PC-3 (cell line): ENCODE measurements at regions not wholly inside any gene's neighbourhood (a gene's known extent, or its start where the extent isn't known, plus 50 kb on each side); places are given as distances from the start of the nearest gene placed in this dataset.

ENCODE experiments used
- ATAC-seq: fragments of 200-7000 bp; cut with Tn5 transposase; 2 replicates; pipeline ENCODE4 v1.9.1; 2020; ENCODE audit warnings: mild to moderate bottlenecking, moderate library complexity
- BruUV-seq: library from RNA; stranded (reverse); fragments of 400-500 nt; replicated peaks from 2 replicates; lab custom pipeline; 2021; lab: Mats Ljungman, UMichigan
- CTCF ChIA-PET: fragments of 300-600 bp; sonication (Branson Sonifier 250); formaldehyde crosslinking; loops from one replicate; lab custom pipeline; 2022; ENCODE audit warnings: antibody characterized with exemption; lab: Charles Lee
- POLR2A ChIA-PET: fragments of 300-600 bp; sonication (Branson Sonifier 250); formaldehyde crosslinking; loops from one replicate; lab custom pipeline; 2022; ENCODE audit warnings: antibody characterized with exemption; ENCODE audit not compliant: unreplicated experiment; lab: Charles Lee
- DNase-seq: peaks from one replicate; pipeline ENCODE4 v3.0.0-alpha.2; 2015
- H2AFZ ChIP-seq: fragments of 300-600 bp; sonication (generic); 2 replicates; pipeline ENCODE4 v1.6.0; 2016; ENCODE audit warnings: antibody characterized with exemption, low read length
- H3F3A ChIP-seq: fragments of 300-600 bp; sonication (generic); one replicate; pipeline ENCODE4 v1.6.0; 2017; ENCODE audit warnings: antibody characterized with exemption, low read length, control low read depth, mild to moderate bottlenecking; ENCODE audit not compliant: unreplicated experiment
- H3K27ac ChIP-seq: fragments of 300-600 bp; sonication (generic); 2 replicates; pipeline ENCODE4 v1.5.1; 2016; ENCODE audit warnings: mild to moderate bottlenecking, low read length
- H3K27me3 ChIP-seq: fragments of 300-600 bp; sonication (generic); 2 replicates; pipeline ENCODE4 v1.6.1; 2016; ENCODE audit warnings: low read length, mixed read lengths
- H3K36me3 ChIP-seq: fragments of 300-600 bp; sonication (generic); 2 replicates; pipeline ENCODE4 v1.6.1; 2016; ENCODE audit warnings: low read depth, mixed run types, low read length, mixed read lengths
- H3K4me1 ChIP-seq: fragments of 300-600 bp; sonication (generic); 2 replicates; pipeline ENCODE4 v1.5.1; 2016; ENCODE audit warnings: low read length; ENCODE audit not compliant: insufficient read depth
- H3K4me2 ChIP-seq: fragments of 300-600 bp; sonication (generic); 2 replicates; pipeline ENCODE4 v1.6.0; 2016; ENCODE audit warnings: low read length
- H3K4me3 ChIP-seq: fragments of 300-600 bp; sonication (generic); 2 replicates; pipeline ENCODE4 v1.5.1; 2016; ENCODE audit warnings: mild to moderate bottlenecking, low read length, mixed read lengths
- H3K79me2 ChIP-seq: fragments of 300-600 bp; sonication (generic); 2 replicates; pipeline ENCODE4 v1.6.1; 2017; ENCODE audit warnings: low read length, mixed read lengths
- H3K9ac ChIP-seq: fragments of 300-600 bp; sonication (generic); 2 replicates; pipeline ENCODE4 v1.6.0; 2016; ENCODE audit warnings: mild to moderate bottlenecking, low read length
- H3K9me2 ChIP-seq: fragments of 300-600 bp; sonication (generic); replicated peaks from 2 replicates; pipeline ENCODE4 v1.6.1; 2016; ENCODE audit warnings: mixed run types, low read length, mixed read lengths
- H3K9me3 ChIP-seq: fragments of 300-600 bp; sonication (generic); 2 replicates; pipeline ENCODE4 v1.6.1; 2016; ENCODE audit warnings: low read length, mixed read lengths
- H4K20me1 ChIP-seq: fragments of 300-600 bp; sonication (generic); 2 replicates; pipeline ENCODE4 v1.6.1; 2016; ENCODE audit warnings: low read length, mixed read lengths
- CTCF ChIP-seq: fragments of 300-600 bp; sonication (generic); conservative IDR thresholded peaks from 2 replicates; pipeline ENCODE4 v1.5.1; 2017; ENCODE audit warnings: antibody characterized with exemption, low read depth, mild to moderate bottlenecking, low read length
- EZH2 ChIP-seq: fragments of 300-600 bp; sonication (generic); IDR thresholded peaks from one replicate; pipeline ENCODE4 v1.6.1; 2017; ENCODE audit warnings: antibody characterized with exemption, mild to moderate bottlenecking, low read length; ENCODE audit not compliant: unreplicated experiment
- EZH2phosphoT487 ChIP-seq: fragments of 300-600 bp; sonication (generic); IDR thresholded peaks from 2 replicates; pipeline ENCODE4 v1.6.1; 2018; ENCODE audit warnings: mild to moderate bottlenecking, antibody characterized with exemption, low read length, borderline replicate concordance
- intact Hi-C: fragments of 100-400 bp; cut with micrococcal nuclease; formaldehyde crosslinking; loops from 2 replicates; pipeline ENCODE4 v1.9.0; 2023

- ChIA-PET POLR2A (no interaction called here), CTCF (no interaction called here)
- Histone ChIP-seq H3K9ac (no peak overlapping the region), H4K20me1 (no peaks in the 10 kb centered on the region), H3K27me3 (no peaks in the 10 kb centered on the region), H3K9me2 (0 out of 2 replicates have a peak, but pooled peaks cover 3% of the 10 kb centered on the region), H3K4me1 (no peaks in the 10 kb centered on the region), H3K27ac (no peak overlapping the region), H3K4me3 (no peak overlapping the region), H3K9me3 (no peaks in the 10 kb centered on the region), H3K36me3 (no peaks in the 10 kb centered on the region), H2AFZ (no peak overlapping the region), H3K79me2 (no peaks in the 10 kb centered on the region), H3K4me2 (no peak overlapping the region), H3F3A (no peaks in the 10 kb centered on the region)
- ATAC-seq (no peak), DNase-seq (no peak)
- no peak for TF ChIP-seq EZH2phosphoT487
- TF ChIP-seq CTCF: no peak
- TF ChIP-seq EZH2: no peak
- no TSS peak for BruUV-seq
- intact Hi-C loops: no loop called here
These were observed 50.7 kb upstream of the TOX2 start for GRCh38 chr20:43863821-43864544.

GRCh38 chr20:43863330-43863729 lies 51.3 kb upstream of the TOX2 start:
- ATAC-seq (no peak), DNase-seq (no peak)
- no peak overlapping the region for H3K4me2 ChIP-seq
- H3K36me3 ChIP-seq: no peaks in the 10 kb centered on the region
- H3K9me3 ChIP-seq: no peaks in the 10 kb centered on the region
- ChIA-PET CTCF (no interaction called here), POLR2A (no interaction called here)
- H2AFZ ChIP-seq: no peak overlapping the region
- intact Hi-C loops: no loop called here
- BruUV-seq: no TSS peak
- H3K9ac ChIP-seq: no peak overlapping the region
- H3F3A ChIP-seq: no peaks in the 10 kb centered on the region
- no peaks in the 10 kb centered on the region for H3K4me1 ChIP-seq
- no peak overlapping the region for H3K27ac ChIP-seq
- TF ChIP-seq EZH2 (no peak), EZH2phosphoT487 (no peak), CTCF (no peak)
- no peak overlapping the region for H3K4me3 ChIP-seq
- H3K79me2 ChIP-seq: no peaks in the 10 kb centered on the region
- H4K20me1 ChIP-seq: no peaks in the 10 kb centered on the region
- 0 out of 2 replicates have a peak, but pooled peaks cover 3% of the 10 kb centered on the region for H3K9me2 ChIP-seq
- no peaks in the 10 kb centered on the region for H3K27me3 ChIP-seq

- no peak for DNase-seq
- 0 out of 2 replicates have a peak, but pooled peaks cover 3% of the 10 kb centered on the region for H3K9me2 ChIP-seq
- ATAC-seq: no peak
- H3K4me3 ChIP-seq: no peak overlapping the region
- H3K36me3 ChIP-seq: no peaks in the 10 kb centered on the region
- intact Hi-C loops: no loop called here
- no peaks in the 10 kb centered on the region for H3K27me3 ChIP-seq
- no peak overlapping the region for H3K9ac ChIP-seq
- H3K9me3 ChIP-seq: no peaks in the 10 kb centered on the region
- CTCF ChIA-PET: no interaction called here
- no peaks in the 10 kb centered on the region for H3F3A ChIP-seq
- H3K4me2 ChIP-seq: no peak overlapping the region
- H2AFZ ChIP-seq: no peak overlapping the region
- POLR2A ChIA-PET: no interaction called here
- H4K20me1 ChIP-seq: no peaks in the 10 kb centered on the region
- no peaks in the 10 kb centered on the region for H3K79me2 ChIP-seq
- no peaks in the 10 kb centered on the region for H3K4me1 ChIP-seq
- TF ChIP-seq CTCF: no peak
- no peak for TF ChIP-seq EZH2phosphoT487
- no peak for TF ChIP-seq EZH2
- BruUV-seq: no TSS peak
- no peak overlapping the region for H3K27ac ChIP-seq
These were observed 52.2 kb upstream of the TOX2 start for GRCh38 chr20:43862438-43862837.
